Right atrium auricular region (tissue), 2 donors: ENCODE measurements at regions not wholly inside any gene's neighbourhood (a gene's known extent, or its start where the extent isn't known, plus 50 kb on each side); places are given as distances from the start of the nearest gene placed in this dataset.

Source experiments
- DNase-seq: peaks from one replicate; pipeline ENCODE4 v3.0.0-alpha.2; 2019; ENCODE audit warnings: low spot score
- H3K27ac ChIP-seq, 2 donors: fragments of 200-600 bp; sonication (generic); 1 replicate in 1 of 2; 2 replicates in 1 of 2; pipeline ENCODE4 v1.5.1; 2016 to 2019
- H3K27me3 ChIP-seq, 2 donors: fragments of 200-600 bp; sonication (generic); one replicate each; pipeline versions ENCODE4 v1.5.1 to v1.6.0; 2017 to 2019
- H3K36me3 ChIP-seq: fragments of 200-600 bp; sonication (generic); one replicate; pipeline ENCODE4 v1.5.1; 2016
- H3K4me1 ChIP-seq, 2 donors: fragments of 200-600 bp; sonication (generic); one replicate each; pipeline versions ENCODE4 v1.5.1 to v1.6.0; 2017 to 2019
- H3K4me3 ChIP-seq, 2 donors: fragments of 200-600 bp; sonication (generic); 1 replicate in 1 of 2; 2 replicates in 1 of 2; pipeline ENCODE4 v1.5.1; 2017 to 2019; ENCODE audit warnings: mild to moderate bottlenecking in 1 of 2, moderate library complexity in 1 of 2
- H3K9me3 ChIP-seq, 2 donors: fragments of 200-600 bp; sonication (generic); one replicate each; pipeline ENCODE4 v1.5.1; 2019
- CTCF ChIP-seq, 2 donors: fragments of 200-600 bp; sonication (generic); IDR thresholded peaks; one replicate each; pipeline ENCODE4 v1.5.1; 2019; ENCODE audit warnings: antibody characterized with exemption in 2 of 2

- H3K27me3 ChIP-seq = no peaks in the 10 kb centered on the region
- TF ChIP-seq CTCF (IDR thresholded peaks at IDR 0.05) = no peak
- H3K36me3 ChIP-seq = no peaks in the 10 kb centered on the region
- no peak overlapping the region for H3K4me3 ChIP-seq
- H3K27ac ChIP-seq = no peak overlapping the region
- H3K9me3 ChIP-seq = no peaks in the 10 kb centered on the region
- no peak for DNase-seq
- no peaks in the 10 kb centered on the region for H3K4me1 ChIP-seq
Measured at GRCh38 chr2:187129868-187130267, 280.9 kb upstream of the ZSWIM2 start.

DNA sequence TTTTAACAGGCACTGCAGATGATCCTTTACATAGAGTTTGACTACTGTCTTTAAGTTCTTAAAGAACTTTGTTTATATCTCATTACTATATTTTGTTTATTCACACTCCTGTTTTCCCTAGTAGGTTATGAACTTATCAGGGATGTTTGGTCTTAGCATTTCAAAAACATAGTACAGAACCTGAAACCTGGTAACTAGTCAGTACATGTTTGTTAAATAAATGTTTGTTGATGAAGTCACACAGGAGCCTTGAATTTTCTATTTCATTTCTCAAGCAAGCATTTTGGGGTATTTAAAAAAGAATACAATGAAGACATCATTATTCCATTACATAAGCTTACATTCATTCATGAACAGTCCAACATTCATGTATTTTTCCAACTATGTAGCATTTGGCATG is 280.3 kb upstream of the ZSWIM2 start:
- H3K36me3 ChIP-seq = no peaks in the 10 kb centered on the region
- no peaks in the 10 kb centered on the region for H3K4me1 ChIP-seq
- no peaks in the 10 kb centered on the region for H3K27me3 ChIP-seq
- no peak for DNase-seq
- no peak overlapping the region for H3K27ac ChIP-seq
- TF ChIP-seq CTCF (IDR thresholded peaks at IDR 0.05) = no peak
- no peak overlapping the region for H3K4me3 ChIP-seq
- no peaks in the 10 kb centered on the region for H3K9me3 ChIP-seq

GRCh38 chr2:187126247-187127005 is 277.5 kb upstream of the ZSWIM2 start:
- TF ChIP-seq CTCF (IDR thresholded peaks at IDR 0.05) = no peak
- Histone ChIP-seq H3K36me3 (no peaks in the 10 kb centered on the region), H3K4me1 (no peaks in the 10 kb centered on the region), H3K9me3 (no peaks in the 10 kb centered on the region), H3K27ac (no peak overlapping the region), H3K4me3 (no peak overlapping the region), H3K27me3 (no peaks in the 10 kb centered on the region)
- DNase-seq = no peak

- H3K27me3 ChIP-seq = no peaks in the 10 kb centered on the region
- H3K36me3 ChIP-seq = no peaks in the 10 kb centered on the region
- no peak overlapping the region for H3K27ac ChIP-seq
- no peaks in the 10 kb centered on the region for H3K9me3 ChIP-seq
- no peak for DNase-seq
- no peak for TF ChIP-seq CTCF (IDR thresholded peaks at IDR 0.05)
- H3K4me1 ChIP-seq = no peaks in the 10 kb centered on the region
- no peak overlapping the region for H3K4me3 ChIP-seq
Measured at GRCh38 chr2:187125318-187125717, 276.3 kb upstream of the ZSWIM2 start.

GRCh38 chr2:187124529-187124928 is 275.6 kb upstream of the ZSWIM2 start:
- TF ChIP-seq CTCF (IDR thresholded peaks at IDR 0.05) = no peak
- peak; percentile 60 for DNase-seq
- H3K9me3 ChIP-seq = no peaks in the 10 kb centered on the region
- H3K4me1 ChIP-seq = no peaks in the 10 kb centered on the region
- no peaks in the 10 kb centered on the region for H3K27me3 ChIP-seq
- H3K4me3 ChIP-seq = no peak overlapping the region
- H3K36me3 ChIP-seq = no peaks in the 10 kb centered on the region
- H3K27ac ChIP-seq = no peak overlapping the region
